ENCODE measurements at regions not wholly inside any gene's neighbourhood (a gene's known extent, or its start where the extent isn't known, plus 50 kb on each side); places are given as distances from the start of the nearest gene placed in this dataset.

DNA sequence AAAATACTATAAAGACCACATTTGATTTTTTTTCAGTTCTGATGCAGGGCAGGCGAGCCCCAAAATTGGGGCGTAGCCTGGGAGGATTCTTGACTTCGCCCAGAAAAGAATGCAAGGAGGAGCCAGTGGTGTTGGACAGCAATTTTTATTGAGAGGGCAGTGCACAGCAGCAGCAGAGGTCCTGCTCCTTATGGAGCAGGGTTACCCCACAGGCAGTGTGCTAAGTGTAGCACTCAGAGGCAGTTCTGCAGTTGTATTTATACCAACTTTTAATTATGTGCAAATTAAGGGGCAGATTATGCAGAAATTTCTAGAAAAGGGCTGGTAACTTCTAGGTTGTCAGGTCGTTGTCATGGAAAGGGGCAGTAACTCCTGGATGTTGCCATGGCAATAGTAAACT is 69.9 kb downstream of the GASK1B start:
- TF ChIP-seq, protein P1, sequence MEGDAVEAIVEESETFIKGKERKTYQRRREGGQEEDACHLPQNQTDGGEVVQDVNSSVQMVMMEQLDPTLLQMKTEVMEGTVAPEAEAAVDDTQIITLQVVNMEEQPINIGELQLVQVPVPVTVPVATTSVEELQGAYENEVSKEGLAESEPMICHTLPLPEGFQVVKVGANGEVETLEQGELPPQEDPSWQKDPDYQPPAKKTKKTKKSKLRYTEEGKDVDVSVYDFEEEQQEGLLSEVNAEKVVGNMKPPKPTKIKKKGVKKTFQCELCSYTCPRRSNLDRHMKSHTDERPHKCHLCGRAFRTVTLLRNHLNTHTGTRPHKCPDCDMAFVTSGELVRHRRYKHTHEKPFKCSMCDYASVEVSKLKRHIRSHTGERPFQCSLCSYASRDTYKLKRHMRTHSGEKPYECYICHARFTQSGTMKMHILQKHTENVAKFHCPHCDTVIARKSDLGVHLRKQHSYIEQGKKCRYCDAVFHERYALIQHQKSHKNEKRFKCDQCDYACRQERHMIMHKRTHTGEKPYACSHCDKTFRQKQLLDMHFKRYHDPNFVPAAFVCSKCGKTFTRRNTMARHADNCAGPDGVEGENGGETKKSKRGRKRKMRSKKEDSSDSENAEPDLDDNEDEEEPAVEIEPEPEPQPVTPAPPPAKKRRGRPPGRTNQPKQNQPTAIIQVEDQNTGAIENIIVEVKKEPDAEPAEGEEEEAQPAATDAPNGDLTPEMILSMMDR (IDR thresholded peaks at IDR 0.05; ENCODE audit: low read depth, low read length) = no peak
- no peak for TF ChIP-seq EZH2phosphoT487 (IDR thresholded peaks at IDR 0.05; ENCODE audit: low read depth)
